HG02870 (cell line): ENCODE measurements at regions not wholly inside any gene's neighbourhood (a gene's known extent, or its start where the extent isn't known, plus 50 kb on each side); places are given as distances from the start of the nearest gene placed in this dataset.
"Not testable (repeated sequence)": the region's sequence is repeated elsewhere in the genome, so short reads cannot be mapped to it uniquely, and the experiment has no call there.

Experiments used
- ATAC-seq: cut with Tn5 transposase; IDR thresholded peaks from one replicate; pipeline ENCODE4 v1.9.1; 2021; ENCODE audit warnings: mild to moderate bottlenecking, moderate library complexity; ENCODE audit not compliant: unreplicated experiment

DNA sequence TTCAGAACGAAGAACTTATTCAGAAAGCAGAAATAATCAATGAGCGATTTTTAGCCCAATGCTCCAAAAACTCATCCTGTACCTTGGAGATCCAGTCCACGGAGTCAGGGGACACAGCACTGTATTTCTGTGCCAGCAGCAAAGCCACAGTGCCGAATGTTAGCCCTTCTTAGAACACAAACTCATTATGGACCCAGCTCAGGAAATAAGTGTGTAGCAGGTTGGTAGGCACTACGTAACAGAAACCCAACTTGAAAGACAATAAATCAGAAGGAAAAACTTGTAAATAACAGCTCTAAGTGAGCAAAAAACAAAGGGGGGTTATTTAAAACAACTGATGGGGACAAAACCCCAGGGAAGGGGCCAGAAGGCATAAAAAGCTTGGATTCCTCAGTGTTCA, 112.0 kb upstream of the PRSS1 start:
- ATAC-seq: no peak

DNA sequence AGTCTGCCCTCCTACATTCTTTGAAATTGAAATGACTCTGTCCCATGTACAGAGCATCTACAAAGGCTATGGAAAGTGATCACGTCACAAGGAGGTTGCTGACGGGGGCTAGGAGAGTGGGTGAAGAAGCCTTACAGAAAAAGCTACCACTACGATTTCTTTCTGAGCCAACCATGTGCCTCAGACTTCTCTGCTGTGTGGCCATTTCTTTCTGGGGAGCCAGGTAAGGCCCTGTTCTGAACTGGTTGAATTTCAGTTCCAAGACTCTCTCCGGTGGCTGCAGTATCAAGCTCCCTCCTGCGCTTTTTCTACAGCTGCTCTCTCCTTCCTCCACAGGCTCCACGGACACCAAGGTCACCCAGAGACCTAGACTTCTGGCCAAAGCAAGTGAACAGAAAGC, 112.5 kb upstream of the PRSS1 start:
- no peak for ATAC-seq

DNA sequence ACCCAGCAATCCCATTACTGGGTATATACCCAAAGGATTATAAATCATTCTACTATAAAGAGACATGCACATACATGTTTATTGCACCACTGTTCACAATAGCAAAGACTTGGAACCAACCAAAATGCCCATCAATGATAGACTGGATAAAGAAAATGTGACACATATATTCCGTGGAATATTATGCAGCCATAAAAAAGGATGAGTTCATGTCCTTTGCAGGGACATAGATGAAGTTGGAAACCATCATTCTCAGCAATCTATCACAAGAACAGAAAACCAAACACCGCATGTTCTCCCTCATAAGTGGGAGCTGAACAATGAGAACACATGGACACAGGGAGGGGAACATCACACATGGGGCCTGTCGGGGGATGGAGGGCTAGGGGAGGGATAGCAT, 113.2 kb upstream of the PRSS1 start:
- ATAC-seq: not testable (repeated sequence)

DNA sequence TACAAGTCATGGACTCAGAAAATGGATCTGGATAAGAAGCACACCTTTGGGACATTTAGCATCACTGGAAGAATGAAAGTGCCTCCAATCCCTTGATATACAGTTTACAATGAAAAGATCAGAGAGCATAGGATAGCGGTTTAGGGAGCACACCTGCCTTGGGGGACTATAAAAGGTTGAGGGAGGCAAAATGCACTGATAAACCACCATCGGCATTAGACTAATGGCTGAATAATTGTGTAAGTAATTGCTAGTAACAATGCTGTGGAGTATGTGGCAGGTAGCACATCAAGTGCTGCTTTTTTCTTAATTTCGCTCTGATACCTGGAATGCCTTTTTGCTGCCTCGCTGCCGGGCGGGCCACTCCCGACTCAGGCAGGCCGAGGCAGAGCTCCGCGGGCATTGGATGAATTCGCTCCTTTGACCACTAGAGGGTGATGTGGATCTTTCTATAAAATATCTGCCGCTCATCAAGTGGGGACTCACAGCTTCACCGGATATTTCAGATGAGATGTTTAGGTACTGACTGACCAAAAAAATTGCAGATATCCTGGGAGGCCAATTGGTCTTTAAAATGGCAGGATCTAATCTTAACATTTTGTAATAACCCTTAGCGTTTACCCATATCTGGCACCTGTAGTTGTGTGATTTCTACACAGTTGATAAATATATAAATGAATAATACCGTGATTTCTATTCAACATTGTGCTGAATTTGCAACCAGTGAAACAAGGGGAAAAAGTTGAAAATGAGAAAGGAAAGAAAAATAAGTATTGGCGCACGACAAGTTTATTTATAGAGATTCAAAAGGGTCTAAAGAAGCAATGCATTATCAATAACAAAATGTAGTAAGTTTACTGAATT, 116.8 kb upstream of the PRSS1 start:
- no peak for ATAC-seq

DNA sequence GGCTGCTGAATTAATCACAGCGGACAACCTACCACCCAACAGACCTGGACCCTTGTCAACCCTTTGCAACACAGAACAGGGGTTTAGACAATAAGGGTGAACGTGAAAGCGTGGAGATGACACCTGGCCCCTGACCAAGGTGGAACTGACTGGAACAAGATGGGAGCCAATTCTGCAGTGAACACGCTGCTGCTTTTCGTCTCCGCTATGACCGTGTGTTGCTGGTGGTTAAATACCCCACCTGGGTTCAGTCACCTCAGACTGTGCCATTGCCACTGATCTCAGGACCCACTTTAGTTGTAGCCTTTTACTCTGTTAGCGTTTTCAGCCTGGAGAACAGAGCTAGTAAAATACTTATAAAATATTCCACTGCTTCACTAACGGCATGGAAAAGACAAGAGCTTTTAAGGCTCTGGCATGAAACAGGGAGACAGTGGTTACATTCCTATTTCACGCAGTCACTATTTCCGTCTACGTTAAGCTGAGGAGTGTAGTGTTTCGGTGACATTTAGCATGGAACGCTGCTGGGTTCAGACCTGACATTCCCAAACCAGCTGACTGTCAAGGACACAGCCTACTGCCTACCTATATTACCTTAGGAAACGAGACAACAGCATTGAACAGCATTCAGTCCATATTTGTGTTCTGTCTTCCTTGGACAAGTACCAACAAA, 119.5 kb upstream of the PRSS1 start:
- ATAC-seq: no peak

DNA sequence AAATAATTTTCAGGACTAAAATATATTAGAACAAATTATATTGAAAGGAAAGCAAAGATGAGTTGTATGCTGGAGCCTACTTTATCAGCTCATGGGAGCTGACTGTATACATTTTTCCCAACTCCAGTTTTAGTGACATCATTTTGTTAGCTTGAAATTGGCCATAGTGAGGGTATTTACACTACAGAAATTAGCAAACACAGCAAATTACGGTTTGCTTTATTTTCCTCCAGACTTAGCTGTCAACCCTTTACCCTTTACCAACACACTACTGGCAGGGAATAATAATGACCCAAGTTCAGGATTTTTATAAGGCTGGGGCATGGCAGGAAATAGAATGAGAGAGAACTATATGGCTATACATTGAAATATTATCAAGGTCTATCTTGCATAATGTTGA, 120.3 kb upstream of the PRSS1 start:
- ATAC-seq: no peak

DNA sequence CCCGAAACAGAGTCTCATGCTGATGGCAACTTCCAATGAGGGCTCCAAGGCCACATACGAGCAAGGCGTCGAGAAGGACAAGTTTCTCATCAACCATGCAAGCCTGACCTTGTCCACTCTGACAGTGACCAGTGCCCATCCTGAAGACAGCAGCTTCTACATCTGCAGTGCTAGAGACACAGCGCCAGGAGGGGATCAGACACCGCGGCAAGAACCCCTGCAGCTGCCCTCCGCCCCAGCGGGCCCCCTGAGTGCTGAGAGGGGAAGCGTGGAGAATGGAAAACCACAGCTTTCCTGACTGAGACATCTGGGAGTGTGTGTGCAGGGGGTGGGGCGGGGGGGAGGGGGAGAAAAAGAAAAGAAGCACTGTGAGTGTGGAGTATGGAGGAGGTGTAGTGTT, 122.0 kb upstream of the PRSS1 start:
- not testable (repeated sequence) for ATAC-seq

DNA sequence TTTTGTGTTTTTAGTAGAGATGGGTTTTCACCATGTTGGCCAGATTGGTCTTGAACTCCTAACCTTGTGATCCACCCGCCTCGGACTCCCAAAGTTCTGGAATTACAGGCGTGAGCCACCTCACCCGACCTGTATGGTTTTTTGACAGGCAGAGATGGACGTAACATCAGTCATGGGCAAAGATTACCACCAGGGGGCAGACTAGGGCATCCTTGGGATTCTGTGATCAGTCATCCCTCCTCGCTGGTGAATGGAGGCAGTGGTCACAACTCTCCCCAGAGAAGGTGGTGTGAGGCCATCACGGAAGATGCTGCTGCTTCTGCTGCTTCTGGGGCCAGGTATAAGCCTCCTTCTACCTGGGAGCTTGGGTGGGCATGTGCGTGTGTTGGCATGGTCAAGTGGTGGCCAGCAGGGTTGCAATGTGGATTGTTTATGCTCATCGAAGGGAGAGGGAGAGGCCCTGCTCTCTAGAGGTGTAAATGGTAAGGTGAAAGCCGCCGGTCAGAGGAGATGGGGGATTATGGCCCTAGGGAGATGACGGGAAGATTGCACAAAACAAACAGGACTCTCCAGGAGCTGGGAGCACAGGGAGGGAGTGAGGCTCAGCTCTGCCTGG, 122.7 kb upstream of the PRSS1 start:
- no peak for ATAC-seq

DNA sequence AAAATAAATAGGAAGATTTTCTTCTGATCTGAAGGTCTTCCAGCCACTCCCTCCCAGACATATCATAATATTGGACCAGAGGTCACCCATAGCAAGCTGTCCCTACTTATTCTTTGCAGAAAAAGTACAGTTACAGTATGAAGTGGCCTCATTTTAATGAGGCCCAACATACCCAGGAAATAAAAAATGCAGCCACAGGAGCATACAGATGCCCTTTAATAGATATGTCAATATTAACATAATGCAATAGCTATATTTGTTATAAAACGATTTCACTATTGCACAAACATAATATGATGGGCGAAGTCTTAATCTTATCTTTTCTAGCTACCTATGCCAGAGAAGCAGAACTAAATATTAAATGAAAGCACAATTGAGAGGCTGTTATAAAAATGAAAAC, 124.1 kb upstream of the PRSS1 start:
- not testable (repeated sequence) for ATAC-seq

DNA sequence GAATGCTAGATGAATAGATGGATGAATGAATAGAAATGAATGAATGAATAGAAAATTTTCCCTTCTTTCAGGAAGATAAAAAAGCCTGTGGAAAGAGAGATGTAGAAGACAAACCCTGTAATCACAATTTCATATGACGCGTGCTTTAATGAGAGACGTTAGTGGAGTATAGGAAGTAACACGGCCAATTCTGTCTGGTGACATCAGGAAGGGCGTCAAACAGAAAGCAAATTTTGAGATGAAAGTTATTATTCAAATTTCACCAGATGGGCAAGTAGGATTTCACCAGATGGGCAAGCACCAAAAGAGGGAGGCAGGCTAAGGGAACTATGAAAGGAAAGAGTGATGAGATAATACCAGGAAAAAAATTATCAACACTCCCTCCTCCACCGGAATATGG, 128.9 kb upstream of the PRSS1 start:
- no peak for ATAC-seq

DNA sequence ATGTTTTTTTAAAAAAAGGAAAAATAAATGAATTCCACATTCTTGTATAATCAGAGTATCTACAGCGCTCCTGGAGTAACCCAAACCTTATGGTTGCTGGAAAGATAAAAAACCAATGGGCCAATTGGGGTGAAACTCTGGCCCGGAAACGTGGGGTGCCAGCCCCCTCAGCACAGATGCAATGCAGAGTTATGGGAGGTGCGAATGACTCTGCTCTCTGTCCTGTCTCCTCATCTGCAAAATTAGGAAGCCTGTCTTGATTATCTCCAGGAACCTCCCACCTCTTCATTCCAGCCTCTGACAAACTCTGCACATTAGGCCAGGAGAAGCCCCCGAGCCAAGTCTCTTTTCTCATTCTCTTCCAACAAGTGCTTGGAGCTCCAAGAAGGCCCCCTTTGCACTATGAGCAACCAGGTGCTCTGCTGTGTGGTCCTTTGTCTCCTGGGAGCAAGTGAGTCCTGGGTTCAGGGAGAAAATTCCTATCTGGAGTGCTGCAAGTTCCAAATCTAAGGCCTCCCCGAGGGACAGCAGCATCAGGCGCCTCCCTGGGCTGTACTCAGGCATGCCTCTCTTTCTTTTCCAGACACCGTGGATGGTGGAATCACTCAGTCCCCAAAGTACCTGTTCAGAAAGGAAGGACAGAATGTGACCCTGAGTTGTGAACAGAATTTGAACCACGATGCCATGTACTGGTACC, 130.5 kb upstream of the PRSS1 start:
- no peak for ATAC-seq

DNA sequence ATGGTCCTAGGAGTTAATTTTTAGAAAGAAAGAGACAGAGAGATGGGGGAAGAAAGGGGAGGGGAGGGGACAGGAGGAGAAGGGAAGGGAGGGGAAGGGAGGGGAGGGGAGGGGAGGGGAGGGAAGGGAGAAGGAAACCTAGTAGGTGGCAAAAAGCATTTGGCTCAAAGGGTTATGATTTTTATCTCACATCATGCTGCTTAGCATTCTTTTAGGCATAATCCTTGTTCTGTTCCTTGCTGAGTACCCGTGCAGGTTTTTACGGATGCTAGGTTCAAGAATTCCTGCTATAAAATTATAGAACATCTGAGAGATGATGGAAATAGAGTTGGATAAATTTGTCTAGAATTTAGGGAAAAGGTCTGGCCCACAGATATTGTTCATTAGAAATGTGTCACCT, 132.4 kb upstream of the PRSS1 start:
- no peak for ATAC-seq

DNA sequence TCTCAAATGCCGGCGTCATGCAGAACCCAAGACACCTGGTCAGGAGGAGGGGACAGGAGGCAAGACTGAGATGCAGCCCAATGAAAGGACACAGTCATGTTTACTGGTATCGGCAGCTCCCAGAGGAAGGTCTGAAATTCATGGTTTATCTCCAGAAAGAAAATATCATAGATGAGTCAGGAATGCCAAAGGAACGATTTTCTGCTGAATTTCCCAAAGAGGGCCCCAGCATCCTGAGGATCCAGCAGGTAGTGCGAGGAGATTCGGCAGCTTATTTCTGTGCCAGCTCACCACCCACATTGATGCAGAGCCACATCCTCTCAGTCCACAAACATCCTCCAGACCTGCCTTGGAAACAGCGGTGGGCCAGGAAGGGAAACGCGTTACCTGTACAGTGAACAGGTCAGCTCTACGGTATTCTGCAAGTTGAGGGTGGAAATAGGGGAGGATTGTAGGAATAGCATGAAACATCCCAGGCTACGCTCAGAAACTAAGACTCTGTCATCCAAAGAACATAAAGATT, 133.1 kb upstream of the PRSS1 start:
- ATAC-seq: no peak

DNA sequence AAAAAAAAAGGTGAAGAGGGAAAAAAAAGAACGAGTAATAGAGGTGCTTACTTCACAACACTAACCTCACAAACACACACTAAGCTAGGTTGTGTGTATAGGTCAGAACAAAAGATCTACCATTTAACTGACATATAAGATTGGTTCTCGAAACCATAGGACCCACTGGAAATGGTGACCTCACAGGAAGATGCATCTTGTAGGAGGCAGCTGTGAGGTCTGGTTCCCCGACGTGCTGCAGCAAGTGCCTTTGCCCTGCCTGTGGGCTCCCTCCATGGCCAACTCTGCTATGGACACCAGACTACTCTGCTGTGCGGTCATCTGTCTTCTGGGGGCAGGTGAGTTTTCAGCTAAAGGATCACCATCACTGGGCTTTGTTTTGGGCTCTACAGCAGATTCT, 133.8 kb upstream of the PRSS1 start:
- ATAC-seq: no peak

DNA sequence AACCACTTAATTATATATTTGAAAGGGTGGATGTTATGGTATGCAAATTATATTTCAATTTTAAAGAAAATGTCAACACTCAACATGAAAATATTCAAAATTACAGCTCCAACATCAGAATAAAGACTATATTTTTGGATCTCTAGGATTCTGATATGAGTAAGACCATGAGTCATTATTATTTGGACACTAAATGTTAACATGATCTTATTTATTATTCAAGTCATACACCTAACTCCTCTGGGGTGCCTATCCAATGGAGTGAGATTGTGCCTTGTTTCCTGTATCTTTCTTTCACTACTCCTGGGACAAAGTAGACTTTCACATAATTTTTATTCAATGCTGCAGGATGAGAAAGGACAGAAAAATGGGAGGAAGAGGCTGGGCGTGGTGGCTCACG, 135.2 kb upstream of the PRSS1 start:
- ATAC-seq: no peak

DNA sequence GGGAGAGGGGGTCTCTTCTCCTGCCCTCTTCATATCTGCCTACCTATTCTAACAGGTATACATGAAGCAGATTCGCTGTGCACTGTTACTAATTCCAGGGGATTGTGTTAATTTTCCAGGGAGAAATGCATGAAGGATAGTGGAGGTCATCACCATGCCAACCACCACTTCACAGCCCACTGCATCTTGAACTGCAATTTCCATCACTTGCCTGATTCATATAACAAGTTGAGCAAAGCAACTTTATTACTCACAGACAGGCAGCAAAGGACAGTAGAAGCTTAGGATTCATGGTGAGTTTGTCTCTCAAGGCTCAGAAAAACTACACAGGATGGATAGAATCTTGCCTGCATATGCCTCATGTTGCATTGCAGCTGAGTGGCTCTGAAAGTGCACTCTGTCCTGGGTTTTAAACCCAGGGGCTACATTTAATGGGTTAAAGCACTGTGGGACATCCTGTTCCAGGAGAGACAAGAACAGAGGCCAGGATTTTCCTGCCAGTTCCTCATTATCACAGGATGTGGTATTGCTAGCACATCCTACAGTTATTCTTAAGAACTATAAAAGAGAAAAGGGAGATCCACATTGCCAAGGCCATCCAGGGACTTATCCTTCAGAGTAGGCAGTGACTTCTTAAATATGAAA, 136.9 kb upstream of the PRSS1 start:
- no peak for ATAC-seq

DNA sequence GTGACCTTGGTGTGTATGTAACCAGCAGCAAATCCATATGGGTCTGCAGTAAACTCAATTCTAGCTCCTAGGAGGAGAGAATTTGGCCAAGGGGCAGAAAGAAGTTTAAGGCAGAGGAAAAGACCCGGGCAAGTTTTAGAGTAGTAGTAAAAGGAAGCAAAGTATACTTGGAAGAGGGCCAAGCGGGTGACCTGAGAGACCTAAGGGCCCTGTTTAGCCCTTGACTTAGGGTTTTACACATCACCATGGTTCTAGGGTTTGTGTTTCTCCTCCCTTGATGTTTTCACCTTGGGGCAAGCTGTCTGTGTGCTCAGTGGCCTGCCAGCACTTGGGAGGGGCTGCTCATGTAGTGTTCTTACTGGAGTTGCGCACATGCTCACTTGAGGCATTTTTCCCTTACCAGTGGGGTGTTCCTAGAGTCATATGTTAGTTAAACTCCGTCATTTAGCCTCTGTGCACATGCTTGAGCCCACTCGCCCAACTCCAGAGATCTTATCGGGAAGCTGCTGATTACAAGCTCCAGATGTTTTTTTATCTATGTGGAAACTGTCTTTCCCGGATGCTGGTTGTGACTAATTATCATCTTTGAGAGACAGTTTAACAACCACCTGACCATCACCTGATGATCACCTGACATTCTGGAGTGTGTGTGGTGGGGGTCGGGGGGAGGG, 137.6 kb upstream of the PRSS1 start:
- ATAC-seq: no peak

DNA sequence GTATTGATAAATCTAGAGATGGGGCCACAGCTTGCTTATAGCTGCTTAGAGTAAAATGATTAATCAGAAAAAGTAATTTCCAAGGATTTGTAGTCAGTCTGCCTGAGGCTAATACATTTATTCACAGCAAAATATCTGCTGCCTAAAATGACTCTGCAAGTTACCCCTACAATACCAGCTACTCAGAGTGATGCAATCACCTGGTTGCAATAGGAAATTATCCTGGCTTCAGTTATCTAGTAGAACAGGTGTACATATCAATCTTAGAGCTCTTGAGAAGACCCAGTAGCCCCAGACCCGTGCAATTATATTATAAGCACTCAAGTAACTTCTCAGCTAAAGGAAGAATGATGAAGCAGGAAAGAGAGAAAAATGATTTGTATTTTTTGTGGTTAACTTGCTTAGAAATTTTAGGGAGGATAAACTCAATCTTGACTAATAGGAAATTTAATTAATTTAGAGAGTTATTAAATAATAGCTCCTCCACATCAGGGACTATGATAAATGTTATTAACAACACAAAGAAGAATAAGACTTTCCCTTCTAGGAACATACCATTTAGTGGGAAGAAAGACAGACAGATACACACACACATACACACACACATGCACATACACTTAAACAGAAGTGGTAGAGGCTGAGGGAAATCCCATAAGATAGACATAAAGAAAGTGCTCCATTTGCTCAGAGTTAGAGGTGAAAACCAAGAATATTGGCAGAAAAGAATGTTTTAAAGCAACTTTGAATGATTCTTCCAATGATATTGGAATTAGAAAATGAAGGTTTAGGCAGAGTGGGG, 140.4 kb upstream of the PRSS1 start:
- ATAC-seq: no peak

DNA sequence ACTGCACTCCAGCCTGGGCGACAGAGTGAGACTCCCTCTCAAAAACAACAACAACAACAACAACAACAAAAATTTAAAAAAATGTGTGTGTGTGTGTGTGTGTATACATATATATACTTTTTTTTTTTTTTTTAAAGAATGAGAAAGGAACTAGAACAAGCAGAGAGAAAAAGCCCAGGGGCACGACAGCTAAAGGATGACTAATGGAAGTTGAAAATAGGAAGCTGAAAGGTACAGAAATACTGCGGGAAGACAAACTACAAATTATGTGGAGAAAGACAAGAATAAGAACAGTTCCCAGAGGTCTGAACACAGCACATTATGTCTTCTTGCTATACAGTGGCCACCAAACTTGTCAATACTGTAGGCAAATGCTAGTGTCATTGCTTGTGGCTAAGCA, 141.9 kb upstream of the PRSS1 start:
- ATAC-seq: no peak
